ENCODE measurements at regions not wholly inside any gene's neighbourhood (a gene's known extent, or its start where the extent isn't known, plus 50 kb on each side); places are given as distances from the start of the nearest gene placed in this dataset.

- H3K4me3 ChIP-seq (ENCODE audit: low read depth, low read length), result no peak overlapping the region
- no peak for TF ChIP-seq CTCF (IDR thresholded peaks at IDR 0.05; ENCODE audit: low read depth, low read length)
- no peak for TF ChIP-seq MAX (IDR thresholded peaks at IDR 0.05; ENCODE audit: low read depth, low read length)
- no peak for TF ChIP-seq MYC (IDR thresholded peaks at IDR 0.05; ENCODE audit: low read depth, low read length)
- TF ChIP-seq POLR2A (IDR thresholded peaks at IDR 0.05; ENCODE audit: extremely low read depth, insufficient read length), result no peak
- no peak for DNase-seq (ENCODE audit: low read depth)
Measured at GRCh38 chr5:29994519-29994918, 1199.0 kb upstream of the CDH6 start.

- no peak for DNase-seq (ENCODE audit: low read depth)
Measured at GRCh38 chr5:29993286-29993685, 1200.2 kb upstream of the CDH6 start.

GRCh38 chr5:29992248-29992647 lies 1201.2 kb upstream of the CDH6 start:
- H3K4me3 ChIP-seq (ENCODE audit: low read depth, low read length), result no peak overlapping the region
- TF ChIP-seq MAX (IDR thresholded peaks at IDR 0.05; ENCODE audit: low read depth, low read length) (no peak), POLR2A (IDR thresholded peaks at IDR 0.05; ENCODE audit: extremely low read depth, insufficient read length) (no peak), CTCF (IDR thresholded peaks at IDR 0.05; ENCODE audit: low read depth, low read length) (no peak), MYC (IDR thresholded peaks at IDR 0.05; ENCODE audit: low read depth, low read length) (no peak)
- no peak for DNase-seq (ENCODE audit: low read depth)

More at GRCh38 chr5:29993286-29993685, 1200.2 kb upstream of the CDH6 start:
- H3K4me3 ChIP-seq (ENCODE audit: low read depth, low read length), result no peak overlapping the region
- TF ChIP-seq MYC (IDR thresholded peaks at IDR 0.05; ENCODE audit: low read depth, low read length) (no peak), POLR2A (IDR thresholded peaks at IDR 0.05; ENCODE audit: extremely low read depth, insufficient read length) (no peak), MAX (IDR thresholded peaks at IDR 0.05; ENCODE audit: low read depth, low read length) (no peak), CTCF (IDR thresholded peaks at IDR 0.05; ENCODE audit: low read depth, low read length) (no peak)

- DNase-seq (ENCODE audit: low read depth), result no peak
- no peak overlapping the region for H3K4me3 ChIP-seq (ENCODE audit: low read depth, low read length)
- no peak for TF ChIP-seq POLR2A (IDR thresholded peaks at IDR 0.05; ENCODE audit: extremely low read depth, insufficient read length)
- no peak for TF ChIP-seq MYC (IDR thresholded peaks at IDR 0.05; ENCODE audit: low read depth, low read length)
- no peak for TF ChIP-seq CTCF (IDR thresholded peaks at IDR 0.05; ENCODE audit: low read depth, low read length)
- no peak for TF ChIP-seq MAX (IDR thresholded peaks at IDR 0.05; ENCODE audit: low read depth, low read length)
Measured at GRCh38 chr5:29990681-29991080, 1202.8 kb upstream of the CDH6 start.

- H3K4me3 ChIP-seq (ENCODE audit: low read depth, low read length), result no peak overlapping the region
- TF ChIP-seq POLR2A (IDR thresholded peaks at IDR 0.05; ENCODE audit: extremely low read depth, insufficient read length) (no peak), MYC (IDR thresholded peaks at IDR 0.05; ENCODE audit: low read depth, low read length) (no peak), MAX (IDR thresholded peaks at IDR 0.05; ENCODE audit: low read depth, low read length) (no peak), CTCF (IDR thresholded peaks at IDR 0.05; ENCODE audit: low read depth, low read length) (no peak)
- DNase-seq (ENCODE audit: low read depth), result no peak
Measured at GRCh38 chr5:29984156-29984540, 1209.3 kb upstream of the CDH6 start.
